Muscle of leg (tissue), 3 donors: ENCODE measurements at regions not wholly inside any gene's neighbourhood (a gene's known extent, or its start where the extent isn't known, plus 50 kb on each side); places are given as distances from the start of the nearest gene placed in this dataset.

Source experiments
- DNase-seq: peaks from one replicate; pipeline ENCODE4 v3.0.0; 2013
- H3K27ac ChIP-seq: one replicate; pipeline ENCODE4 v1.5.1; 2013; ENCODE audit warnings: mild to moderate bottlenecking, low read length, control low read depth
- H3K27me3 ChIP-seq: one replicate; pipeline ENCODE4 v1.6.1; 2013; ENCODE audit warnings: low read length; ENCODE audit not compliant: control insufficient read depth, insufficient read depth
- H3K36me3 ChIP-seq: one replicate; pipeline ENCODE4 v1.6.1; 2013; ENCODE audit warnings: low read length; ENCODE audit not compliant: control insufficient read depth, insufficient read depth
- H3K4me1 ChIP-seq: one replicate; pipeline ENCODE4 v1.6.1; 2013; ENCODE audit warnings: low read length; ENCODE audit not compliant: control insufficient read depth, insufficient read depth
- H3K4me3 ChIP-seq: one replicate; pipeline ENCODE4 v1.5.1; 2013; ENCODE audit warnings: low read length, control low read depth
- H3K9me3 ChIP-seq: replicated peaks from 2 replicates; pipeline ENCODE4 v1.6.1; 2013; ENCODE audit warnings: low read depth, low read length; ENCODE audit not compliant: control insufficient read depth
- WGBS: methylation state at CpG from one replicate; pipeline ENCODE4 v1.1.5; 2013; ENCODE audit warnings: missing lambda C conversion rate; ENCODE audit not compliant: insufficient coverage; 5-methylcytosine and 5-hydroxymethylcytosine counted together

DNA sequence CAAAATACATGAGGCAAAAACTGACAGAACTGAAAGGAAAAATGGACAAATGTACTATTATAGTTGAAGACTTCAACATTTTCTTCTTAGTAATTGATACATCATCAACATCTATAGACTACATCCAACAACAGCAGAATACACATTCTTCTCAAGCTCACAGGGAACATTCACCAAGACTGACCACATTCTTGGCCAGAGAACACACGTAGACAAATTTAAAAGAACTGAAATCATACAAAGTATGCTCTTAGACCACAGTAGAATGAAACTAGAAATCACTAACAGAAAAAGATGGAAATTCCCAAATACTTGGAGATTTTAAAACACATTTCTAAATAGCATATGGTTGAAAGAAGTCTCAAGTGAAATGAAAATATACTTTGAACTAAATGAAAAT is 55.1 kb upstream of the NSMCE3 start:
- no peaks in the 10 kb centered on the region for H3K36me3 ChIP-seq
- no peak for DNase-seq
- WGBS: no CpG with 5 or more reads among the region's 1 CpG
- H3K27ac ChIP-seq: no peak overlapping the region
- H3K27me3 ChIP-seq: no peaks in the 10 kb centered on the region
- no peak overlapping the region for H3K4me3 ChIP-seq
- no peaks in the 10 kb centered on the region for H3K4me1 ChIP-seq
- H3K9me3 ChIP-seq: no peaks in the 10 kb centered on the region

DNA sequence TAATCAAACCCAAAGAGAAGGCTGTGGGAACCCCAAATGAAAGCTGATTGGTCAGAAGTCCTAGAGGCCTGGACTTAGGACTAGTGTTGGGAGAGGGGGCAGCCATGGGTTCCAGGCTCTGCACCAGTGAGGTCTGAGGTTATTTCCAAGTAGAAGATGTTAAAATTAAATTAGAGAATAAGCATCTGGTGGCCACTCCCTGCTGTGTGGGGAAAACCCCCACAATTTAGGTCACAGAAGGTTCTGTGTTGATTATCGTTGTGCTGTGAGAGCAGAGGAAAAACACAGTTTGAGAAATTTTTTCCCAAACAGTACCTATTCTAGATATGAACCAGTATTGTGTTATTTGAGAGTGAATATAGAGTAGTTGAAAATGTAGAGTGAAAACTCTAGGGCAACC is 53.9 kb upstream of the NSMCE3 start:
- DNase-seq: no peak
- Histone ChIP-seq H3K27me3 (no peaks in the 10 kb centered on the region), H3K36me3 (no peaks in the 10 kb centered on the region), H3K4me3 (no peak overlapping the region), H3K9me3 (no peaks in the 10 kb centered on the region), H3K27ac (no peak overlapping the region), H3K4me1 (no peaks in the 10 kb centered on the region)
- WGBS: no CpG with 5 or more reads among the region's 1 CpG

- no peaks in the 10 kb centered on the region for H3K27me3 ChIP-seq
- no peaks in the 10 kb centered on the region for H3K9me3 ChIP-seq
- no peaks in the 10 kb centered on the region for H3K4me1 ChIP-seq
- no peak overlapping the region for H3K27ac ChIP-seq
- H3K4me3 ChIP-seq: no peak overlapping the region
- no CpG with 5 or more reads among the region's 6 CpGs for WGBS
- no peaks in the 10 kb centered on the region for H3K36me3 ChIP-seq
- DNase-seq: no peak
Observed at GRCh38 chr15:29322415-29322814, 52.8 kb upstream of the NSMCE3 start.

DNA sequence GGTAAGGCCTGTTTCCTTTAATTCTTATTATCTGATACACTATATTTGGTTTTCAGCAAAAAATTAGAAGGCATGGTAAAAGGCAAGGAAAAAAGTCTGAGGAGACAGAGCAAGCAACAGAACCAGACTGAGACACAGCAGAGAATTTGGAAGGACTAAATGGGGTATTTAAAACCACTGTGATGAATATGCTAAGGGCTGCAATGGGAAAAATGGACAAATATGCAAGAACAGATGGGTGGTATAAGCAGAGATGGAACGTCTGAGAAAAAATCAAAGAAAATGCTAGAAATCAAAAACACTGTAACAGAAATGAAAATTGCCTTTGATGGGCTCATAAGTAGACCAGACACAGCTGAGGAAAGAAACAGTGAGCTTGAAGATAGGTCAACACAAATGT is 50.8 kb upstream of the NSMCE3 start:
- WGBS: no CpG with 5 or more reads among the region's 1 CpG
- H3K27ac ChIP-seq: no peak overlapping the region
- H3K4me3 ChIP-seq: no peak overlapping the region
- no peaks in the 10 kb centered on the region for H3K9me3 ChIP-seq
- no peaks in the 10 kb centered on the region for H3K36me3 ChIP-seq
- no peaks in the 10 kb centered on the region for H3K4me1 ChIP-seq
- no peaks in the 10 kb centered on the region for H3K27me3 ChIP-seq
- DNase-seq: no peak

GRCh38 chr15:29319823-29320222 is 50.2 kb upstream of the NSMCE3 start:
- 0% methylated on average over 1 of the region's 3 CpGs for WGBS
- no peak for DNase-seq
- no peak overlapping the region for H3K27ac ChIP-seq
- no peaks in the 10 kb centered on the region for H3K27me3 ChIP-seq
- no peaks in the 10 kb centered on the region for H3K36me3 ChIP-seq
- no peak overlapping the region for H3K4me3 ChIP-seq
- H3K9me3 ChIP-seq: no peaks in the 10 kb centered on the region
- H3K4me1 ChIP-seq: no peaks in the 10 kb centered on the region
